Tibial artery (tissue), 4 donors: ENCODE measurements at regions not wholly inside any gene's neighbourhood (a gene's known extent, or its start where the extent isn't known, plus 50 kb on each side); places are given as distances from the start of the nearest gene placed in this dataset.

Source experiments
- DNase-seq, 2 donors: peaks; one replicate each; pipeline ENCODE4 v3.0.0-alpha.2; 2019
- H3K27ac ChIP-seq, 2 donors: fragments of 200-600 bp; sonication (generic) in 1 of 2; 1 replicate in 1 of 2; 2 replicates in 1 of 2; pipeline ENCODE4 v1.5.1; 2018 to 2019; ENCODE audit warnings: mild to moderate bottlenecking in 1 of 2
- H3K27me3 ChIP-seq, 2 donors: fragments of 200-600 bp; sonication (generic) in 1 of 2; one replicate each; pipeline versions ENCODE4 v1.5.1 to v1.6.0; 2016 to 2019
- H3K36me3 ChIP-seq, 3 donors: fragments of 200-600 bp; sonication (generic) in 2 of 3; one replicate each; pipeline ENCODE4 v1.5.1; 2016 to 2019; ENCODE audit warnings: mild to moderate bottlenecking in 2 of 3
- H3K4me1 ChIP-seq, 4 donors: fragments of 200-600 bp; sonication (generic) in 2 of 4; 1 replicate in 3 of 4; 2 replicates in 1 of 4; pipeline ENCODE4 v1.5.1; 2016 to 2019
- H3K4me3 ChIP-seq, 2 donors: fragments of 200-600 bp; sonication (generic) in 1 of 2; 1 replicate in 1 of 2; 2 replicates in 1 of 2; pipeline ENCODE4 v1.5.1; 2018 to 2019; ENCODE audit warnings: mild to moderate bottlenecking in 2 of 2
- H3K9me3 ChIP-seq, 3 donors: fragments of 200-600 bp; sonication (generic) in 1 of 3; one replicate each; pipeline ENCODE4 v1.5.1; 2016 to 2019
- CTCF ChIP-seq, 2 experiments: fragments of 200-600 bp in 1 of 2; fragments of 450-650 bp in 1 of 2; IDR thresholded peaks; one replicate each; pipeline ENCODE4 v1.5.1; 2017 to 2019; ENCODE audit warnings: antibody characterized with exemption in 2 of 2, mild to moderate bottlenecking in 1 of 2, moderate library complexity in 1 of 2
- intact Hi-C: fragments of 100-400 bp; cut with DNase I; formaldehyde crosslinking; loops from one replicate; pipeline ENCODE4 v1.15.0; 2023; ENCODE audit warnings: low total_unique reads

- Histone ChIP-seq H3K9me3 (no peaks in the 10 kb centered on the region), H3K36me3 (no peaks in the 10 kb centered on the region), H3K27ac (peak overlapping the region in 1 of 2 donors; percentile 20), H3K27me3 (no peaks in the 10 kb centered on the region), H3K4me3 (no peak overlapping the region), H3K4me1 (peaks cover 0 to 15% (median 9%) of the 10 kb centered on the region in 4 donors)
- DNase-seq: no peak
- intact Hi-C loops: loop anchor here (10.0 kb wide), 1 partner anchor 1185 kb away; no protein-coding TSS in a partner anchor
- no peak for TF ChIP-seq CTCF (IDR thresholded peaks at IDR 0.05)
Observed at GRCh38 chr3:188979669-188980310, 192.0 kb upstream of the TPRG1 start.

- intact Hi-C loops: no loop called here
- DNase-seq: no peak
- Histone ChIP-seq H3K27ac (no peak overlapping the region), H3K36me3 (no peaks in the 10 kb centered on the region), H3K4me1 (no peaks in the 10 kb centered on the region), H3K9me3 (no peaks in the 10 kb centered on the region), H3K4me3 (no peak overlapping the region), H3K27me3 (no peaks in the 10 kb centered on the region)
- TF ChIP-seq CTCF (IDR thresholded peaks at IDR 0.05): no peak
Observed at GRCh38 chr3:188993181-188993580, 178.6 kb upstream of the TPRG1 start.

GRCh38 chr3:189001559-189001958 lies 170.2 kb upstream of the TPRG1 start:
- no peak for TF ChIP-seq CTCF (IDR thresholded peaks at IDR 0.05)
- Histone ChIP-seq H3K27me3 (no peaks in the 10 kb centered on the region), H3K4me1 (no peaks in the 10 kb centered on the region), H3K4me3 (no peak overlapping the region), H3K27ac (no peak overlapping the region), H3K36me3 (no peaks in the 10 kb centered on the region), H3K9me3 (no peaks in the 10 kb centered on the region)
- intact Hi-C loops: no loop called here
- no peak for DNase-seq

- Histone ChIP-seq H3K4me1 (no peaks in the 10 kb centered on the region), H3K36me3 (no peaks in the 10 kb centered on the region), H3K27ac (no peak overlapping the region), H3K9me3 (no peaks in the 10 kb centered on the region), H3K4me3 (no peak overlapping the region), H3K27me3 (no peaks in the 10 kb centered on the region)
- no peak for DNase-seq
- intact Hi-C loops: no loop called here
- TF ChIP-seq CTCF (IDR thresholded peaks at IDR 0.05): no peak
Observed at GRCh38 chr3:189003410-189003809, 168.4 kb upstream of the TPRG1 start.

- Histone ChIP-seq H3K9me3 (peaks cover 0 to 8% (median 0%) of the 10 kb centered on the region in 3 donors), H3K4me3 (no peak overlapping the region), H3K27me3 (no peaks in the 10 kb centered on the region), H3K36me3 (peaks cover 0 to 3% (median 0%) of the 10 kb centered on the region in 3 donors), H3K4me1 (no peaks in the 10 kb centered on the region), H3K27ac (no peak overlapping the region)
- no peak for DNase-seq
- no peak for TF ChIP-seq CTCF (IDR thresholded peaks at IDR 0.05)
- intact Hi-C loops: no loop called here
Observed at GRCh38 chr3:189013224-189013888, 158.4 kb upstream of the TPRG1 start.
